ENCODE measurements at regions not wholly inside any gene's neighbourhood (a gene's known extent, or its start where the extent isn't known, plus 50 kb on each side); places are given as distances from the start of the nearest gene placed in this dataset.
"Not testable (repeated sequence)": the region's sequence is repeated elsewhere in the genome, so short reads cannot be mapped to it uniquely, and the experiment has no call there.

- DNase-seq, result not testable (repeated sequence)
These were observed 86.9 kb upstream of the FZD7 start for GRCh38 chr2:201946746-201947145.

GRCh38 chr2:201947287-201947686, 86.4 kb upstream of the FZD7 start:
- DNase-seq, result no peak

- DNase-seq, result no peak
These were observed 84.3 kb upstream of the FZD7 start for GRCh38 chr2:201949181-201949926.

- no peak for DNase-seq
These were observed 83.8 kb upstream of the FZD7 start for GRCh38 chr2:201949927-201950246.

GRCh38 chr2:201950606-201951005, 83.0 kb upstream of the FZD7 start:
- DNase-seq, result peak in 3 of 4 experiments; percentile 26 to 38 (median 34)

- no peak for DNase-seq
These were observed 81.5 kb upstream of the FZD7 start for GRCh38 chr2:201952187-201952586.

- DNase-seq, result no peak
These were observed 80.3 kb upstream of the FZD7 start for GRCh38 chr2:201953396-201953795.

GRCh38 chr2:201953880-201954279, 79.8 kb upstream of the FZD7 start:
- DNase-seq, result no peak

GRCh38 chr2:201955231-201955630, 78.4 kb upstream of the FZD7 start:
- DNase-seq, result no peak

- DNase-seq, result peak; percentile 33 to 65 (median 59)
These were observed 77.9 kb upstream of the FZD7 start for GRCh38 chr2:201955702-201956141.

- no peak for DNase-seq
These were observed 77.3 kb upstream of the FZD7 start for GRCh38 chr2:201956361-201956760.

- DNase-seq, result no peak
These were observed 76.6 kb upstream of the FZD7 start for GRCh38 chr2:201957091-201957490.

- DNase-seq, result no peak
These were observed 74.5 kb upstream of the FZD7 start for GRCh38 chr2:201959198-201959597.

- no peak for DNase-seq
These were observed 74.0 kb upstream of the FZD7 start for GRCh38 chr2:201959626-201960025.

GRCh38 chr2:201960305-201960704, 73.3 kb upstream of the FZD7 start:
- no peak for DNase-seq

- DNase-seq, result no peak
These were observed 72.3 kb upstream of the FZD7 start for GRCh38 chr2:201961401-201961800.

GRCh38 chr2:201962774-201963562, 70.7 kb upstream of the FZD7 start:
- no peak for DNase-seq

- DNase-seq, result no peak
These were observed 69.6 kb upstream of the FZD7 start for GRCh38 chr2:201964011-201964410.

GRCh38 chr2:201964631-201965206, 68.9 kb upstream of the FZD7 start:
- no peak for DNase-seq

GRCh38 chr2:201965550-201965949, 68.1 kb upstream of the FZD7 start:
- DNase-seq, result no peak

GRCh38 chr2:201966691-201967438, 66.8 kb upstream of the FZD7 start:
- DNase-seq, result peak in 2 of 4 experiments; percentile 19 to 25

- no peak for DNase-seq
These were observed 65.6 kb upstream of the FZD7 start for GRCh38 chr2:201968050-201968449.

GRCh38 chr2:201968476-201968875, 65.2 kb upstream of the FZD7 start:
- DNase-seq, result no peak

Measured in suppressor macrophage (primary cell).